Stimulated activated CD4-positive, alpha-beta T cell treated with anti-CD3 and anti-CD28 coated beads, Interleukin-4, amount 100 ng/mL, for 4 hours (primary cell): ENCODE measurements at regions not wholly inside any gene's neighbourhood (a gene's known extent, or its start where the extent isn't known, plus 50 kb on each side); places are given as distances from the start of the nearest gene placed in this dataset.
"Not testable (repeated sequence)": the region's sequence is repeated elsewhere in the genome, so short reads cannot be mapped to it uniquely, and the experiment has no call there.

Source experiments
- DNase-seq, 2 experiments: peaks; one replicate each; pipeline ENCODE4 v3.0.0-alpha.2; 2020

- no peak for DNase-seq
Observed at GRCh38 chr1:229888157-229888556, 178.9 kb upstream of the GALNT2 start.

GRCh38 chr1:229888561-229889001, 178.5 kb upstream of the GALNT2 start:
- DNase-seq, result no peak

DNA sequence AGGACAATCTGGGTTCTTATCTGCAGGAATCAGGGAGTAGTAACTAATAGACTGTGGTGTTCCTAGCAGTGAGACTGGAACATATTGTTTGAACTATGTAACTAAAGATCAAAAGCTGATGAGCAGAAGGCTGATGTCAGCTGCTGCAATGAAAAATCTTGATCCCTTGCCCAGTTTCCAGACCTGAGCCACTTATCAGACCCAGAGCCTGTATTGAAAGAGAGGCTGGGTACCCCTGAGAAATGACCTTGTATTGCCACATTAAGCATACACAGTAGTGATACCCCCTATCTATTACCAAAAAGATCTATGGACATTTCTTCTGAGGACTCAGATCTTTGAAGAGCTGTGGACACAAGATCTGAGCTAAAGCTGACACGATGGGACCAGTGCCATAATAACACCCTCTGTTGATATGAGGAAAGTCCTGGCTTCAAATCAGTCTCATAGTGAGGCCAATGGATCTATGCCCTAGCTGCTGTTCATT, 178.0 kb upstream of the GALNT2 start:
- no peak for DNase-seq

GRCh38 chr1:229891227-229891626, 175.8 kb upstream of the GALNT2 start:
- no peak for DNase-seq

- DNase-seq, result no peak
Observed at GRCh38 chr1:229892515-229893117, 174.4 kb upstream of the GALNT2 start.

DNA sequence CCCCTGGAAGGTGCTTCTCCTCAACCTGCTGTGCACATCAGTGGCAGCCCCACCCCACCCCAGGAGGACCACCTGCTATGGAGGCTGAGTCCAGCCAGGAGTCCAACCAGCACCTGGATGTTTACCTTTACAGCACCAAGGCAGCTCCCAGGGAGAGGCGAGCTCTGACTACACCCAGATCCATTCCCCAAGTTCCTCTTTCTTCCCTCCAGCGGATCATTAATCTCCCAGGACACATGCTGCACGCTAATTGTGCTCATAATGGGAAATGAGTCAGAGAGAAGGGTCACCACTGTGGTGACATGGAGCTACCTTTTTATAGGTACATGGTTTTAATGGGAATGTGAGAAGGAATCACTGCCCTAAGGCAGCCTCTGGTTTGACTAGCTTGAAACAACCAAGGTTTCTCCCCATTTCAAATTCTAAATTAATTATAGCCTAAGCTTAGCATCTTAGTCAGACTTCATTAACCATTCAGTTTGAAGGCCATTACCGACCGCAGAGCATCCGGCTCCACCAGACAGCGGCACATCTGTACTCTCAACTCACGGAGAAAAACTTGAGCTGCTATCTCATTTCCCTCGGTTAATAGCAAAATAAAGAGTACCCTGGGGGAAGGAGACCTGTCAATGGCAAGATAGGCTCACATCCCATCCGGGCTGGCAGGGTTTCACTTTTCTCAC, 173.1 kb upstream of the GALNT2 start:
- DNase-seq, result no peak

DNA sequence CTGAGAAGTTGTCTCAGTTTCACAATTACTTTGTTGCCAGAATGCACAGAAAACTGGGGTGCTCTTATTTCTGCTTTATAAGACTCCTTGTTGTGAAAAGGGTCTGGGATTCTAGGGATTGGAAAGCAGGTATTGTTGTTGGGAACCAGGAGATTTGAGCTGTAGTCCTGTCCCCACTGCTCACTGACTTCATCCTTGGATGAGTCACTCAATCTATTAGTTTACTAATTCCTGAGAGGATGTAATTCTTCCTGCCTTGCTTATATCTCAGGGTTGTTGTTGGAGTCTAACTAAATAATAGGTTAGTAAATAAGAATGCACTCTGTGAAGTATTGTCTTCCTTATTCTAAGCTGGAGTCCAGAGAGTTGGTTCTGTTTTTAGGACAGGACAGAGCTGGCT, 172.5 kb upstream of the GALNT2 start:
- no peak for DNase-seq

- DNase-seq, result no peak
Observed at GRCh38 chr1:229895605-229896004, 171.4 kb upstream of the GALNT2 start.

- no peak for DNase-seq
Observed at GRCh38 chr1:229896306-229896705, 170.7 kb upstream of the GALNT2 start.

DNA sequence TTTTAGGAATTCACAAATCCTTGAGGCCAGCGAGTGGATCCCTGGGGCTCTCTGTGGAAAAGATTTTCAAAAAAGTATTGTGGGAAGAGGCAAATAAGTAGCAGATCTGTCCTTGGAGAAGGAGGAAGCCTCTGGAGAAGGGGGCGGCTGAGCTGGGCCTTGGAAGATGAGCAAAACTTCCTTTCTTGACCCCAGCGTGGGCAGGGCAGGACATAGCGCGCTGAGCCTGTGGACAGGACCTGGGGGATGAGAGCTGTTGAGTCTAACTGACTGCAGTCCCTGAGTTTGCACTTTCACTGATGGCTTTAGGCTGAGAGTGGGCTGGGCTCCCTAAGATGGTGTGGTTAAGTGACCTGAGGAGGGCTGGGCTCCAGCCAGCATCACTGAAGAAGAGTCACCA, 170.2 kb upstream of the GALNT2 start:
- no peak for DNase-seq

DNA sequence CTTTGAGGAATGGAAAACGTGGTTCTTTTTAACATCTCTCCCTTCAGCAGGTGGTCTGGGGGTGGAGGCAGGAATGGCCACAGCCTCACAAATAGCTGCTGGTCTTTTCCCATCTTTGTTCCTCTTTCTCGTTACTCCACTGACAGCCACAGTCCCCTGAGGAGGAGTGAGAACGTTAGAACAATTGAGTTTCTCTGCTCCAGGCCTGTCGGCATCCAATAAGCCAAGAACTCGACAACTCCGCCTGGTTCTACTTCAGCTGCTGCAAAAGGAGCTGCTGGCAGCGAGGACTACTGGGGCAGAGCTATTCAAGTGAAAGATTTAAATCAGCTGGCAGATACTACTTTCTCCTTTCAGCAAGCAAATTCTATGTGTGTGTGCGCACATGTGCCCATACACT, 169.5 kb upstream of the GALNT2 start:
- DNase-seq, result no peak

DNA sequence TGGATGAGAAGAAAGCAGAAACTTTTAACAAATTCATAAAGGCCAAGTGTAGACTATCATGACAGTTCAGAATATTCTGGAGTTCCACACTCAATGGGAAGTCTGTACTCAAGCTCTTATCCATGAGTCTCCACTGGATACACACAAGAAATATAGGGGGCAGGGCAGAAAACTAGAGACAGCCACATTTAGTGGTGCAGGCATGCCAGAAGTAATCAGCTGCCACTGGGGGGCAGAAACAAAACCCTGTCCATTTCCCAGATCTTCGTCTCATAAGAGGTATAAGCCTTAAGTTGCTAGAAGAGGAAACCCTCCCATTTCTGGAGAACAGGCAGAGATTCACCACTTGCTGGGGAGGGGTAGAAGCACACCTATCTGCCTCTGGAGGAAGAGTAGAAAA, 166.8 kb upstream of the GALNT2 start:
- DNase-seq, result no peak

DNA sequence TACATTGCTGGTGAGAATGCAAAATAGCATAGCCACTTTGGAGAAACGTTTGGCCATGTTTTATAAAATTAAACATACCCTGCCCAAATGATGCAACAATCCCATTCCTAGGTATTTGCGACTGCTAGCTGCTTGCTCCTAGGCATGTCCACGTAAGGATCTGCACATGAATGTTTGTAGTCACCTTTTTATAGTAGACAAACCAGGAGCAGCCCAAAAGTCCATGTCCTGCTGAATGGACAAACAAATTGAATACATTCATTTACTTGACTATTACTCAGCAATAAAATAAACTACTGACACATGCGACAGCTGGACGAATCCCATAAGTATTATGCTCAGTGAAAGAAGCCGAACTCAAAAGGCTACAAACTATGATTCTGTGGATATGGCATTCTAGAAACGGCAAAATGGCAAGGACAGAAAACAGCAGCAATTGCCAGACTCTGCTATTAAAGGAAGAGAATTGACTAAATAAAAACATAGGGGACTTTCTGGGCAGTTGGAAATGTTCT, 161.9 kb upstream of the GALNT2 start:
- no peak for DNase-seq

DNA sequence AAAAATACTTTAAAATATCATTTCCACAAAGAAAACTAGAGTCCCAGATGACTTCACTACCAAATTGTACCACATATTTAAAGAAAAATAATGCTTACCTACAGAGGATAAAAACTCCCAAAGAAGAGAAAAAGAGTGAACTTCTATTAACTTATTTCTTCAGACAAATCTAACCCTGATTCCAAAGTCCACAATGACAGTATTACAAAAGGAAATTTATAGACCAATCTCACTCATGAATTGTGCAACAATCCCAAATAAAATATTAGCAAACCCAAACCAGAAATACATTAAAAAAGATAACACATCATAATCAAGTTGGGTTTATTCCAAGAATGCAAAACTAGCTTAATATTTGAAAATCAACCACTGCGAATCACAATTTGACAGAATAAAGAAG, 161.4 kb upstream of the GALNT2 start:
- no peak for DNase-seq

DNA sequence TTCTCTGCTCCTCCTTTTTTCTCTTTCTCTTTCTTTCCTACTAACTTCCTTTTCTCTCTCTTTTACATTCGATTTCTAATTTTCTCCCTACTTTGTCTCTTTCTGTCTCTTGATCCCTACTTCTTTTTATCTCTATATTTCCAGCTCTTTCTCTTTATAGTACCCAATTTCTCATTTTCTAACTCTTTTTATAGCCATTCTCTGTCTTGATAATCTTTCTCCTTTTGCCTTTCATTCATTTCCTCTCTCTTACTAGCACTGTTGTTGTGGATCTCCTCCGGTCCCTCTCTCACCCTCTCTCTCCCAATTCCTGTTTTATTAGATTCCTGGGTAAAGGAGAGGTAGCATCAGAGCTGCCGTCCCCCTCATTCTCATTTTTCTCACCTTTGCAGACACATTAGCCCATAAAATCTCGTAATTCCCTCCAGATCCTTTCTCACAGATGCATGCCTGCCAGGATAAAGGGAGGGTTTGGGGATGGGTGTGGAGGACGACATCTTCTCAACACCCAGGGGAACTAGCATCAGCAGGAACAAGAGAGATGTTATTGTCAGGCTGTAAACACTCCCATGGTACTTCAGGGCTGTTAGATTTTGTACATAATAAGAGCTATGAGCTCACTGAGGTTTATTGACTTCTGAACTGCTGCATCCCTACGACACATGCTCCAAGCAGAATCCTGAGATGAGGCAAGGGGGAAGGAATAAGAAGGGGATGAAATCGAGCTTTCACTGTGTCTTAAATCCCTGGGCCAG, 159.0 kb upstream of the GALNT2 start:
- no peak for DNase-seq

- no peak for DNase-seq
Observed at GRCh38 chr1:229908689-229909088, 158.3 kb upstream of the GALNT2 start.

- DNase-seq, result no peak
Observed at GRCh38 chr1:229913489-229913888, 153.5 kb upstream of the GALNT2 start.

- DNase-seq, result not testable (repeated sequence)
Observed at GRCh38 chr1:229919488-229919887, 147.6 kb upstream of the GALNT2 start.

DNA sequence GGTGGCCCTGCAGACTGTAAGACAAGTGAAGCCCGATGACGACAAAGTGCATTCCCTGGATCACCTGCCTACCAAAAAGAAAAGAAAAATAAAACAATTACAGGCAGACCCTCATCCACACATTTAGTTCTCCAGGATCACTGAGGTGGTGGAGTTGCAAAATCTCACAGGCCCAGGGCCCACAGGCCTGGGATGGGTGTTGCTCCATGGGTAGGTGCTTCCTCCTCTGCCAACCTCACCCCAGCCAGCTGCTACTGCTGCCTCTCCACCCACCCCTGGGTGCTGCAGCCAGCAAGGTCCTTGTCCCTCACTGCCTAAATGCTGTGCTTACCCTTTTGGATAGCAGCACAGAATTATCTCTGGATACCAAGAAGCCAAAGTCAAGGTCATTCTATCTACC, 146.4 kb upstream of the GALNT2 start:
- no peak for DNase-seq

DNA sequence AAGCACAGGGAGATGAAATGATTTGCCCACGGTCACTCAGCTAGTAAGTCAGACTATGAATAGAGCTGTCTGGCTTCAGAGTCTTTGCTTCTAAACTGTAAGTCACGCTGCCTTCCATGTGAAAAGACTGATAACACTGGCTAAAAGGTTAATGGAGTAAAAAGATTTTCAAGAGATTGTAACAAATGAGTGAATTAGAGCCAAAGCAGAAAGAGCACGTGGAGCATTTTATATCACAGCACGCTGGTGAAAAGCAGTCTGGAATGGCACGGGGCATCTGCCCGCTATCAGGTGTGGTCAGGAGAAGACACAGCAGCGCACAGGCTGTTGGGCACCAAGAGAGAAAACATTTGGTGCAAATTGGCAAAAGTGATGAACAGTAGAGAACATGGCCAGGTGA, 144.8 kb upstream of the GALNT2 start:
- no peak for DNase-seq

- DNase-seq, result no peak
Observed at GRCh38 chr1:229924639-229925038, 142.4 kb upstream of the GALNT2 start.

DNA sequence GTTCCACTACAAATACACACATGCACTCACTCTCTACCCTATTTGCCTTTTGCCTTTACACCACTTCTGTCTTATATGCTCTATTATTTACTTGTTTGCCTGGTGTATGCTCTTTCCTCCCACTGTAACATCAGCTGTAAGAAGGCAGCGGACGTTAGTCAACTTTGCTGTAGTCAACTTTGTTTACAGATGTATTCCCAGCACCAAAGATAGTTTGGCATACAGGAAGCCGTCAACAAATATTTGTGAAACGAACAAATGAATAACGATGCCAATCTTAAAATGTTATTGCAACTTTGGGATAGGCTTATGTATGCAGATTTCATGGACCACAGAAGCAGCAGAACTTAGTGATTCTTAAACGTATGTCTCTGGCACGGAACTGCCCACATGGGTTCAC, 138.3 kb upstream of the GALNT2 start:
- no peak for DNase-seq

DNA sequence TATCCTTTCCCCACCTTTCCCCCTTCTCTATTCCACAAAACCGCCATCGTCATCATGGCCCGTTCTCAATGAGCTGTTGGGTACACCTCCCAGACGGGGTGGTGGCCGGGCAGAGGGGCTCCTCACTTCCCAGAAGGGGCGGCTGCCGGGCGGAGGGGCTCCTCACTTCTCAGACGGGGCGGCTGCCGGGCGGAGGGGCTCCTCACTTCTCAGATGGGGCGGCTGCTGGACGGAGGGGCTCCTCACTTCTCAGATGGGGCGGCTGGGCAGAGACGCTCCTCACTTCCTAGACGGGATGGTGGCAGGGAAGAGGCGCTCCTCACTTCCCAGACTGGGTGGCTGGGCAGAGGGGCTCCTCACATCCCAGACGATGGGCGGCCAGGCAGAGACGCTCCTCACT, 135.3 kb upstream of the GALNT2 start:
- not testable (repeated sequence) for DNase-seq

GRCh38 chr1:229935157-229935556, 131.9 kb upstream of the GALNT2 start:
- DNase-seq, result not testable (repeated sequence)
